Neural progenitor cell (in vitro differentiated cells): ENCODE measurements at regions not wholly inside any gene's neighbourhood (a gene's known extent, or its start where the extent isn't known, plus 50 kb on each side); places are given as distances from the start of the nearest gene placed in this dataset.

Experiments used
- DNase-seq: peaks from one replicate; pipeline ENCODE4 v3.0.0-alpha.2; 2016; ENCODE audit warnings: low spot score
- H2AFZ ChIP-seq: fragments of 200-600 bp; sonication (generic); replicated peaks from 2 replicates; pipeline ENCODE4 v1.6.1; 2016; ENCODE audit warnings: antibody characterized with exemption
- H3F3A ChIP-seq: fragments of 200-600 bp; sonication (generic); 2 replicates; pipeline ENCODE4 v1.6.1; 2016; ENCODE audit warnings: antibody characterized with exemption, low read depth
- H3K27ac ChIP-seq: fragments of 200-600 bp; sonication (generic); 2 replicates; pipeline ENCODE4 v1.5.1; 2016; ENCODE audit warnings: mild to moderate bottlenecking
- H3K27me3 ChIP-seq: fragments of 200-600 bp; sonication (generic); 2 replicates; pipeline ENCODE4 v1.6.1; 2016; ENCODE audit warnings: mild to moderate bottlenecking, moderate library complexity
- H3K36me3 ChIP-seq: fragments of 200-600 bp; sonication (generic); 2 replicates; pipeline ENCODE4 v1.5.1; 2016
- H3K4me1 ChIP-seq: fragments of 200-600 bp; sonication (generic); 2 replicates; pipeline ENCODE4 v1.6.1; 2016; ENCODE audit warnings: mixed run types
- H3K4me2 ChIP-seq: fragments of 200-600 bp; sonication (generic); 2 replicates; pipeline ENCODE4 v1.6.1; 2016
- H3K4me3 ChIP-seq: fragments of 200-600 bp; sonication (generic); 2 replicates; pipeline ENCODE4 v1.5.1; 2016
- H3K79me2 ChIP-seq: fragments of 200-600 bp; sonication (generic); 2 replicates; pipeline ENCODE4 v1.6.1; 2016; ENCODE audit warnings: low read depth
- H3K9ac ChIP-seq: fragments of 200-600 bp; sonication (generic); 2 replicates; pipeline ENCODE4 v1.6.1; 2016
- H3K9me3 ChIP-seq: fragments of 200-600 bp; sonication (generic); 2 replicates; pipeline ENCODE4 v1.5.1; 2016; ENCODE audit warnings: low read depth
- H4K20me1 ChIP-seq: fragments of 200-600 bp; sonication (generic); 2 replicates; pipeline ENCODE4 v1.6.1; 2016; ENCODE audit warnings: low read depth
- H3K27ac Mint-ChIP-seq: 3 replicates; pipeline ENCODE4 v1.8.0; 2021; ENCODE audit warnings: mixed read lengths
- H3K27me3 Mint-ChIP-seq: 2 replicates; pipeline ENCODE4 v1.8.0; 2022; ENCODE audit warnings: low read depth, mild to moderate bottlenecking, inconsistent platforms, moderate library complexity, mixed read lengths; ENCODE audit not compliant: insufficient read depth
- H3K36me3 Mint-ChIP-seq: 3 replicates; pipeline ENCODE4 v1.8.0; 2021; ENCODE audit warnings: mixed read lengths
- H3K4me1 Mint-ChIP-seq: 3 replicates; pipeline ENCODE4 v1.8.0; 2021; ENCODE audit warnings: mixed read lengths
- H3K4me3 Mint-ChIP-seq: 3 replicates; pipeline ENCODE4 v1.8.0; 2021; ENCODE audit warnings: mild to moderate bottlenecking, moderate library complexity, mixed read lengths
- H3K9me3 Mint-ChIP-seq: 3 replicates; pipeline ENCODE4 v1.8.0; 2020; ENCODE audit warnings: mixed read lengths
- EZH2 ChIP-seq: fragments of 200-600 bp; sonication (generic); IDR thresholded peaks from 2 replicates; pipeline ENCODE4 v1.6.1; 2017; ENCODE audit warnings: antibody characterized with exemption, mild to moderate bottlenecking, moderate library complexity
- EZH2phosphoT487 ChIP-seq: fragments of 200-600 bp; sonication (generic); IDR thresholded peaks from 2 replicates; pipeline ENCODE4 v1.6.1; 2017; ENCODE audit warnings: antibody characterized with exemption
- TF ChIP-seq, protein P1 (sequence below): fragments of 200-600 bp; sonication (generic); IDR thresholded peaks from 2 replicates; pipeline ENCODE4 v1.5.1; 2017; ENCODE audit warnings: antibody characterized with exemption, mild to moderate bottlenecking

DNA sequence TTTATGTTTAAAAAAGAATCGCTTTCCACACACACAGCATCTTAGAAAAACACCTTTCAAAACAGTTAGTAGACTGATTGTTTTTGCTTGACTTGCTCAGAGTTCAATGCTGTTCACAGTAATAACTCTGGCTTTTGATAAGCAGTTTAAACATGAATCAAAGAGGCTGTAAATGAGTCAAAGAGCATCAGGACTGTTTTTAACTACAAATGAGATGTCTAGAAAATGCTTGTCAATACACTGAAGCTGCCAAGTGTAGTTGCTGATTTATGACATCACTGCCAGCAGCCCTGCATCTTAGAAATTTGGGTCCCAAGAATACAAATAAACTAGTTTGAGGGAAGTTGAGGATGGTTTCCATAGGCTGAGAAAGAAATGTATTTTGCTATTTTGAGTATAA, 2057.1 kb upstream of the PCDH20 start:
- DNase-seq: no peak
- Mint-ChIP-seq H3K9me3 (no peaks in the 10 kb centered on the region), H3K4me3 (no peak overlapping the region), H3K27ac (no peak overlapping the region), H3K27me3 (no peaks in the 10 kb centered on the region), H3K36me3 (no peaks in the 10 kb centered on the region), H3K4me1 (no peaks in the 10 kb centered on the region)
- no peaks in the 10 kb centered on the region for H3K9me3 ChIP-seq
- H4K20me1 ChIP-seq: no peaks in the 10 kb centered on the region
- H3K79me2 ChIP-seq: no peaks in the 10 kb centered on the region
- H3K36me3 ChIP-seq: no peaks in the 10 kb centered on the region
- no peak overlapping the region for H3K27ac ChIP-seq
- no peak overlapping the region for H3K4me3 ChIP-seq
- no peaks in the 10 kb centered on the region for H3F3A ChIP-seq
- no peak overlapping the region for H3K4me2 ChIP-seq
- H3K27me3 ChIP-seq: no peaks in the 10 kb centered on the region
- H3K9ac ChIP-seq: no peak overlapping the region
- H2AFZ ChIP-seq: no peak overlapping the region
- H3K4me1 ChIP-seq: no peaks in the 10 kb centered on the region
- TF ChIP-seq, protein P1, sequence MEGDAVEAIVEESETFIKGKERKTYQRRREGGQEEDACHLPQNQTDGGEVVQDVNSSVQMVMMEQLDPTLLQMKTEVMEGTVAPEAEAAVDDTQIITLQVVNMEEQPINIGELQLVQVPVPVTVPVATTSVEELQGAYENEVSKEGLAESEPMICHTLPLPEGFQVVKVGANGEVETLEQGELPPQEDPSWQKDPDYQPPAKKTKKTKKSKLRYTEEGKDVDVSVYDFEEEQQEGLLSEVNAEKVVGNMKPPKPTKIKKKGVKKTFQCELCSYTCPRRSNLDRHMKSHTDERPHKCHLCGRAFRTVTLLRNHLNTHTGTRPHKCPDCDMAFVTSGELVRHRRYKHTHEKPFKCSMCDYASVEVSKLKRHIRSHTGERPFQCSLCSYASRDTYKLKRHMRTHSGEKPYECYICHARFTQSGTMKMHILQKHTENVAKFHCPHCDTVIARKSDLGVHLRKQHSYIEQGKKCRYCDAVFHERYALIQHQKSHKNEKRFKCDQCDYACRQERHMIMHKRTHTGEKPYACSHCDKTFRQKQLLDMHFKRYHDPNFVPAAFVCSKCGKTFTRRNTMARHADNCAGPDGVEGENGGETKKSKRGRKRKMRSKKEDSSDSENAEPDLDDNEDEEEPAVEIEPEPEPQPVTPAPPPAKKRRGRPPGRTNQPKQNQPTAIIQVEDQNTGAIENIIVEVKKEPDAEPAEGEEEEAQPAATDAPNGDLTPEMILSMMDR: no peak
- no peak for TF ChIP-seq EZH2phosphoT487
- no peak for TF ChIP-seq EZH2

DNA sequence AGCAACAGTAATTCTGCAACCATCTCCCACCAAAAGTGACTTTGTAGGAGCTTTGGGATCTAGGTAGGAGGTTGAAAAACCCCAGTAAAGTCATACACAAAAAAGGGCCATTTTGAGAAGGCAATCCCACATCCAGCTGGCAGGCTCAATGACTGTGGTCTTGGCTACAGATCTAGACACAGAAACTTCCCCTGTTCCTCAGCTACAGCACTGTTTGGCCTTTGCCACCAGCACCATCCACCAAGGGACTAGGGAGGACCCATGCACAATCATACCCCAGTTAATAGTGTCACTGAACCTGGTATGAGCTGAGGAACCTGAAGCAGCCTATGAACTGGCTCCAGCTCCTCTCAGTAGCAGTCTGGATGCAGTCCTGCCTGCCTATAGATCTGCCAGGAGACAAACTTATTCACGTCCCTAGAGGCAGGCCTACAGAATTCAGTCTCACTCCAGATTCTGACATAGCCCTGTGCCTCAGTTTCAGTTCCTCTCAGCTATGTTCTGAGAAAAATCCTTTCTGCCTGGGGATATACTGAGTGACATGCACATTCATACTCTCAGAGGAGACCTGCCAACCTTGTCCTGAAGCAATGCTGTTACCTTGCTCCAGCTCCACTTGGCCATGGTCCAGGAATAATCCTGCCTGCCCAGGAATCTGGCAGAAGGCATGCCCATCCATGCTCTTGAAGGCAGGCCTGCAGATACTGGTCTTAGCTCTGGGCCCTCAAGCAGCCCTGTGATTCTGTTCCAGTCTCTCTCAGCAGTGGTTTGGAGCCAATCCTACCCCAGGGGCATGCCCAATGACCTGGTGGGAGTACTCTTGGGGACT, 2048.3 kb upstream of the PCDH20 start:
- Mint-ChIP-seq H3K9me3 (peaks cover 10% of the 10 kb centered on the region), H3K4me1 (no peaks in the 10 kb centered on the region), H3K4me3 (no peak overlapping the region), H3K27me3 (peaks cover 5% of the 10 kb centered on the region), H3K36me3 (no peaks in the 10 kb centered on the region), H3K27ac (no peak overlapping the region)
- H3K9ac ChIP-seq: no peak overlapping the region
- H2AFZ ChIP-seq: no peak overlapping the region
- no peak overlapping the region for H3K27ac ChIP-seq
- no peaks in the 10 kb centered on the region for H3F3A ChIP-seq
- H3K4me2 ChIP-seq: no peak overlapping the region
- no peaks in the 10 kb centered on the region for H3K36me3 ChIP-seq
- no peaks in the 10 kb centered on the region for H3K4me1 ChIP-seq
- DNase-seq: no peak
- H3K27me3 ChIP-seq: no peaks in the 10 kb centered on the region
- H3K4me3 ChIP-seq: no peak overlapping the region
- no peaks in the 10 kb centered on the region for H4K20me1 ChIP-seq
- H3K9me3 ChIP-seq: no peaks in the 10 kb centered on the region
- TF ChIP-seq, protein P1: no peak
- TF ChIP-seq EZH2 (no peak), EZH2phosphoT487 (no peak)
- H3K79me2 ChIP-seq: no peaks in the 10 kb centered on the region

GRCh38 chr13:63460462-63461090, 2044.9 kb upstream of the PCDH20 start:
- TF ChIP-seq EZH2: no peak
- TF ChIP-seq EZH2phosphoT487: no peak
- TF ChIP-seq, protein P1: no peak
- peaks cover 8% of the 10 kb centered on the region for H3K9me3 Mint-ChIP-seq
- H3K4me3 Mint-ChIP-seq: no peak overlapping the region
- no peaks in the 10 kb centered on the region for H3K4me1 Mint-ChIP-seq
- H3K4me1 ChIP-seq: no peaks in the 10 kb centered on the region
- no peak for DNase-seq
- no peaks in the 10 kb centered on the region for H3K27me3 ChIP-seq
- no peak overlapping the region for H3K27ac ChIP-seq
- H3K4me2 ChIP-seq: no peak overlapping the region
- no peaks in the 10 kb centered on the region for H3F3A ChIP-seq
- H3K27me3 Mint-ChIP-seq: peaks cover 5% of the 10 kb centered on the region
- no peaks in the 10 kb centered on the region for H3K79me2 ChIP-seq
- H3K9ac ChIP-seq: no peak overlapping the region
- H3K36me3 Mint-ChIP-seq: no peaks in the 10 kb centered on the region
- H3K27ac Mint-ChIP-seq: no peak overlapping the region
- no peaks in the 10 kb centered on the region for H4K20me1 ChIP-seq
- H3K9me3 ChIP-seq: no peaks in the 10 kb centered on the region
- H3K4me3 ChIP-seq: no peak overlapping the region
- no peaks in the 10 kb centered on the region for H3K36me3 ChIP-seq
- H2AFZ ChIP-seq: no peak overlapping the region
